NCI-H1092 (cell line): ENCODE measurements at regions not wholly inside any gene's neighbourhood (a gene's known extent, or its start where the extent isn't known, plus 50 kb on each side); places are given as distances from the start of the nearest gene placed in this dataset.

Experiments
- DNase-seq: peaks from one replicate; lab custom pipeline; 2025; lab: John Stamatoyannopoulos, UW

DNA sequence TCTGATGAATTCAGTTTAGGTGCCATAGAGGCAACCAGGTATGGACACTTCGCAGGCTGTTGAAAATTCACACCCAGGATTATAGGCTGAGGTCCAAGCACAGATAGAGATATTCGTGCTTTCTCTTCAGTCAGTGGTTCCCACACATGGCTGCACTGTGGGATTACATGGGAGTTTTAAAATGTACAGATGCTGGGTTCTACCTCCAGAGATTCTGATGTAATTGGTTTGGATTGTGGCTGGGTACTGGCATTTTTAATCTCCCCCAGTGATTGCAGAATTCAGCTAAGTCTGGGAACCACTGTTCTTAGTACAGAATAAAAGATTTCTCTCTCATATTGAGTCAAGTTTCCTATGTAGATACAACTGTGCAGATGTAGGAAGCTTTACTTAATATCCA lies 91.6 kb downstream of the FOXB1 start:
- no peak for DNase-seq

DNA sequence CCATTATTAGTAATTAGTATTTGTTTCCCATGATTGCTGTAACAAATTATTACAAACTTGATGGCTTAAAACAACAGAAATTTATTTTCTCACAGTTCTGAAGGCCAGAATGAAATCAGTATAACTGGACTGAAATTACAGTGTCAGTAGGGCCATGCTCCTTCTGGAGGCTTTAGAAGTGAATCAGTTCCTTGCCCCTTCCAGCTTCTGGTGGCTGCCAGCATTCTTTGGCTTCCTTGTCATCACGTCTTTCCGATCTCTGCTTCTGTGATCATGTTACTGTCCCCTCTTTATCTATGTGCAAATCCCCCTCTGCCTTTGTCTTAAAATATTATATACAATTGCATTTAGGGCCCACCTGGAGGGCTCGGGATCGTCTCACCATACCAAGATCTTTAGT lies 92.0 kb downstream of the FOXB1 start:
- no peak for DNase-seq

DNA sequence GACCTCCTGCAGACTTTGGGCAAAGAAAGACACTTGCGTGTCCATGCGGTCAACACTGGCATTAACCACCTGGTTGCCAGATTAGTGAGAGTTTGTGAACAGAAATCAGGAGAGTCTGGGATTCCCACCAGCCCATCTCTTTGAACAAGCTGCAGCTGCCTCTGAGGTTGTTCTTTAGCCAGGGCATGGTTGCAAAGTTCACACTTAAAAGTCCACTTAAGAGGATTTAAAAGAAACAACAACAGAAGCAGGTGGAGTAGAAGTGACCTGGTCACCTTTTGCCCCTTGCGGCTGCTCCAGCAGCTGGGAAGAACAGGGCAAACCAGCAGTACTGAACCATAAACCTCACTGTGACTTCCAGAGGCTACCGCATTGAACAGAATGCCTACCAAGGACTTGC lies 97.3 kb downstream of the FOXB1 start:
- DNase-seq: no peak

DNA sequence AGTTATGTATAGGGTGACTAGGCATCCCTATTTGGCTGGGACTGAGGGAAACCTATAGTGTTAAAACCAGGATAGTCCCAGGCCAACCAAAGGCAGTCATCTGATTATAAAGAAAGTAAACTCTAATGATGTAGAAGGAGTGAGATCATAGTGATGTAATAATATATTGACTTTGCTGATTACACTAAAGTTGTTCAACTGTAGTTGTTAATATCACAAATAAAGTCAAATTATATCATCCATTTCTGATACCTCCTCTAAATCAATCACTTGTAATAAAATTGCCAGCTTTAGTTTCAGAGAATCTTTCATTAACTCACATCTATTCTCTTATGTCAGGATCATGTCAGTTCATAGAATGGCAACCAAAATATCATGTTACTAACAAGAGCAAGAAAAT lies 98.6 kb downstream of the FOXB1 start:
- DNase-seq: no peak

DNA sequence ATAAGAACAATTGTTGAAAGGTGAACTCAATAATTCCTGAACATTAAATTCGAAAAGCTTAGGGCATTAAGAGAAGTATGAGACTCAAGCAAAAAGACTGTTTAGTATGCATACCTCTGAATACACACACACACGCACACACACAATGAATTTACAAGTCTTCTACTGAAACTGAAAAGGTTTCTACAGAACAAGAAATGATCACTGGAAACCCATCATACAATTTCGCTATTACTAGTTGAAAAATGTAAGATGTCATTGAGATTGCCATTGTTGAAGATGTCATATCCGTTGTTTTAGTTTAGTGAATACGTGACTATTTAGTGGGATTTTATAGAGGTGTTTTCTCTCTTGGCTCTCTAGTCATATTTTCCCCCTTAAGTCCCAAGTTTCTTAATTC lies 106.8 kb downstream of the FOXB1 start:
- no peak for DNase-seq

DNA sequence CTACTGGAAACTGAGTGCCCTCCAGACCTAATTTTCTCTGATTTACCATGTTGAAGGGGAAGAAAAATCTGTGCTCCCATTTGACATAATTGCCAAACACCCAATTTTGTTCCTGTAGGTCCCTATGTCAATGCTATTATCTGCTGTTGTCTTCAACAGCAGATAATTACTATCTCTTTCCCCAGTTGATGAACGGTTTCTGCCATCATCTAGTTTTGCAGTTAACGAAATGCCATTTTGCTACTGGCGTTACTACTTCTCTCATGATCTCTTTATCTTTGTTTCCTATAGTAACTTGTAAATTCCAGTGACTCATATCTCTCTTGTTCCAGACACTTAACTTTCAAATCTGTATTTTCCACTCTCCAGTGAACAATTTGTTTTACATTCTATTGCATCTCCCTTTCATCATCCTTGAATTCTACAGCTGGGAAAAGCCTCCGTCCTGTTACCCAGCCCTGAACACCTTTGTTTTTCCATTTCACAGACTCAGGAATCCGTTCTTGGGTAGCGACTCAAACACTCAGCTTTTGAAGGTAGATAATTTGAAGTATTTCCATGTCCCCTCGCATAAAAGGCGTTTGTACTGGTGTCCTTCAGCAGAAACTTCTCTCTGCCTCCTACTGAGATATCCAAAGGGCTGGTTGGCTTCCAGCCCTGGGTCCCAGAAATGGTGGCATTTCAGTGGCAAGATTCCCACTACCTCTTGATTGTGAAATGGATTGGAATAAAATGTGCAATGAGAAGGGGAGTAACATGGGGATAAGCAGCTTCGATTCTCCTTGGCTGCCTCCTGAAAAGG lies 111.7 kb downstream of the FOXB1 start:
- no peak for DNase-seq

DNA sequence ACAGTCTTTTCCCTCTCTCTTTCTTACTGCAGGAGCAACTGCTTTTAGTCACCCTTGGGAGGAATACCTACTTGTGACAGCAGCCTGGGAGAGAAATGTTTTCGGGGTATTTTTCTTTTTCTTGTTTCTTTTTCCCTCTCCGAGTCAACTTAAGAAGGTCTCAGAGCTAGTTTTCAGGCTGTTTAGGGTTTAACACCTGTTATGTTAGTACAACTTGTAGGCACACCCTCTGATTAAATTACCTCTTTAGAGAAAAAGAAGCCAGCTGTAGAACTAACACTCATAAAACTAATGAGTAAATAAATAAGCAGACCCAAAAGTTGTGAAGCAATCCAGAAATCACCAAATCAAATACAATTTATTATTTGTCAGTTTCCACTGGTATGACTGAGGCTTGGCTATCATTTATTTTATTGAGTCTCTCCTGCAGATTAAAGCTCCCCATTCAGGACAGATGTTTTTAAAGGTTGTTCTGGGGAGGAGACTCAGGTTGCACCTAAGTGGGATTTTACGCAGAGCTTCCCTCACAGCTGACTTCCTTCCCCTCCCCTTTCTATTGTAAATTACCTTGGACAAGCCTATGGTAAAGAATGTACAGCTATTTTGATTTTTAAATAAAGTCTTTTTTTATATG lies 112.5 kb downstream of the FOXB1 start:
- DNase-seq: no peak

DNA sequence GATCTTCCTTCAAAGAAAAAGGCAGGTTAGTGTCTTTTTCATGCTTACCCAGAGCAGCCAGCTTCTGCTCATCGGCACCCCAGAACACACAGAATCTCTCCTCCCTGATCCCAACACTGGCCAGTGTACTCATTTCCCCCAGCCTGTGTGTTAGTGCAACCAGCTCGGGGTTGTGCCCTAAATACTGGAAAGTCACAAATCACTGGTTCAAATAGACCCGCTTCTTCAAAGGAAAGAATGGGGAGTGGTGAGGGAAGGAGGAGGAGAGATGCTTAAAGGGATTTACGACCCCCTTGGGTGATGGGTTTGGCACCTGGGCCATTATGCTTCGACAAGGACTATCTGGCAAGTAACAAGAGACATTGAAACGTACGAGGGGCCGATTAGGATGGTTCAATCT lies 114.0 kb downstream of the FOXB1 start:
- no peak for DNase-seq

DNA sequence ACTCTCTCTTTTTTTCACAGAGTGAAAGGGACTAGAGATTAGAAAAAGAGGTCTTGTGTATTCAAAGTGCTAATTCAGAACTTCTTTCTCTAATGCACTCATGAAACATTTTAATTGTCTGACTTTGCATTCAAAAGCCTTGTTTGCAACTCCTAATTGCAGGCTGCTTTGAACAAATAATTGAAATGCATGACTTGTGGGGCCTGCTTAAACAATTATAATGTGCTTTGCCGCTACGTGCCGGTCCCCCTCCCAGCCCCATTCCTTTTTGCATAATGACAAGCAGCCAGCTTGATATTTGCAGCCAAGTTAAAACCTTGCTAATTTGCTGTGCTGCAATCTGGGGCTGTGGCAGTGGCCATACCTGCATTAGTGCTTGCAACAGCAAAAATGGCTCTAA lies 114.5 kb downstream of the FOXB1 start:
- no peak for DNase-seq

DNA sequence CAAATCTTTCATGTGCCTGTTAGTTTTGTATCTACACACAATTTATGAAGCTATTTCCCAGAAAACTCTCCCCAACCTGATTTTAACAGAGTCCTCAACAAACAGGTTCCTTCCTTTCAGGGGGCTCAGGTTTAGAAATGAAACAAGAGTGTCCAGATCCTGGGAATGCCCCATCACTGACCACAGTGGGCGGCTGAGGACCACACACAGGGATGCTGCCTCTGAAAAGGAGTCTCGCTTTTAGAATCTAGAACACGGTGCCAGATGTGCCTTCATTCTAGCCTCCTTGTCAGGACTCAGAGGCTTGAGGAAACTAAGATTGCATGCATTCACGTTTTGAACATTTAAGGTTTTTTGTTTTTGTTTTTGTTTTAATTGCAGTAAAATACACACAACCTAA lies 115.0 kb downstream of the FOXB1 start:
- no peak for DNase-seq

DNA sequence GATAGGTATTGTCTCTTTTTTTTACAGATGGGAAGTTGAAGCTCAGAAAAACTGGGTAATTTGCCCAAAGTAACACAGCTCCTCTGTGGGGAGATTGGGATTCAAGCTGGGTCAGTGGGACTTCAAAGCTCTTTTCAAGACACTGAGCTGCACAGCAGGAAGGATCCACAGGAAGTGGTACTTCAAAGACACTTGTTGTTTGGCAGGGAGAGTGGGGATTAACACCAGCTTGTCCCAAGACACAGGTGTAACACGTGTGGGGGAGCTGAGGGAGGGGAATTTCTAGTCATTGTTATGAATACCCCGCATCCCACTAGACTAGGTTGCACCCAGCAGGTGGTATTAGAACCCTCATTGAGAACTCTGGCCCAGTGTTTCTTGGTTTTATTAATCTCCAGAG lies 116.0 kb downstream of the FOXB1 start:
- DNase-seq: no peak

DNA sequence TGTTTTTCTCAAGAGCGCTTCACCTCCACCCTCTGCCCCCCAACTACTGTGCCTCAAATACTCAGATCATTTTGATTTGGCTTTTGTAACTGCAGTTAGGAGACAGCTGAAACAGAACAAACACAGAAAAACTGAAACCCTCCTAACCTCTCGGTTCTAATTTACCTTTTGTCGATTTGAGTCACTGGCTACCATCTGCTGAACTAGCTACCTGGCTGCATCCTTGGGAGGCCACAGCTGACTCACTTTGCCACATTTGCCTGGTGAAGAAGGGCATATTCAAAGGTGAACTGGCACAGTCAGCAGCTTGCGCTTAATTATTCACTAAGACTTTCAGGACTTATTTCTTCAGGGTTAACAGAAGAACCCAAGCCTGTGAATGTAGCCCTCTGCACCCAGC lies 117.7 kb downstream of the FOXB1 start:
- no peak for DNase-seq

DNA sequence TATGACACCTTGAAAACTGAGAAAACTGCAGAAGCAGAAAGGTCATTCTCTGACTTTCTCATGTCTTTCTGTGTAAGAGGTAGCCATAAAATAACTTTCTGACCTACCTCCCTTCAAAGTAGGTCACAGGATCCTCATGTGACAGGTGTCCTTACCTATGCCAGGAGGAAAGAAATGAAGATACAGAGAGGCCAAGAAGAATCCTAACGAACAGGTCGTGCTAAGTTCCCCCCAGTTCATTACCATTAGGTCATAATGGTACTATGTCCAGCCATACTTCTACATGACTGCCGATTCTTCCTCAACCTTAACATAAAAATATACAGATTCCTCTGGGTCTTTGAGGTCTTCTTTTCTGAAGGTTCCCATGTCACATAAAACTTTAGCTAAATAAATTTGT lies 118.6 kb downstream of the FOXB1 start:
- DNase-seq: no peak

DNA sequence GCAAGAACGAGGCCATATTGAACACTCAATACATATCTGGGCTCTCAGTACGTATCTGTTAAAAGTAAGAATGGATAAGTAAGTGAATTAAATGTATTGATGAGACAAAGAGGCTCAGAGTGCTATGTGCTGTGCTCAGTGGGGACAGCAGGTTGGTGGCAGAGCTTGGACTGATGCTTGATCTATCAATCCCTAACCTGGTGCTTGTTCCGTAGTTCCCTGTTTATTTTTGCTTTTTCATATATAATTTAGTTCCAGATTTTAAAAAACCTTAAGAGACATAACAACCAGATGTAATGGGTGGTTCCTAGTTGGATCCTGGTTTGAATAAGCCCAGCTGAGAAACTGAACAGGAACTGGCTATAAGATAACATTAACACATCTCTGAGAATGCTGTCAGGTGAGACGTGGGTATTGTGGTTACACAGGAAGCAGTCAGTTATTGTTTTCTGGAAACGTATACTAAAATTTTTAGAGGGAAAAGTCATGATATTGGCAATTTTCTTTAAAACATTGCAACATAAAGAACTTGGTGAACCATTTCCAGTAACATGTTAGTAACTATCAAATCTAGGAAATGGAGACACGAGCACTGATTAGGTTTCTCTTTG lies 120.5 kb downstream of the FOXB1 start:
- no peak for DNase-seq

DNA sequence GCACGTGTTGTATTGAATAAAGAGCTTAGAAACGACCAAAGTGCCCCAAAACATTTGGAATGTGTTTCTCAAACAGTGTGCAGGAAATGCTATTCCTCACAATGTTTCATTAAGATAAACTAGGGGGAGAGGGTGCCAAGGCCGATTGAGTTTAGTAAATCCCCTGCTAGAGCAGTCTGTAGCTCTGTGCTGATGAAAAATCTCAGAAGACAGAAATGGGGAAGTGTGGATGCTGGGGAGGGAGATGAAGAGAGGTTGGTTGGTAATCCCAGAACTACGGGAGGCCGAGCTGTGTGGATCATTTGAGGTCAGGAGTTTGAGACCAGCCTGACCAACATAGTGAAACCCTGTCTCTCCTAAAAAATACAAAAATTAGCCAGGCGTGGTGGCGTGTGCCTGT lies 121.2 kb downstream of the FOXB1 start:
- DNase-seq: no peak

DNA sequence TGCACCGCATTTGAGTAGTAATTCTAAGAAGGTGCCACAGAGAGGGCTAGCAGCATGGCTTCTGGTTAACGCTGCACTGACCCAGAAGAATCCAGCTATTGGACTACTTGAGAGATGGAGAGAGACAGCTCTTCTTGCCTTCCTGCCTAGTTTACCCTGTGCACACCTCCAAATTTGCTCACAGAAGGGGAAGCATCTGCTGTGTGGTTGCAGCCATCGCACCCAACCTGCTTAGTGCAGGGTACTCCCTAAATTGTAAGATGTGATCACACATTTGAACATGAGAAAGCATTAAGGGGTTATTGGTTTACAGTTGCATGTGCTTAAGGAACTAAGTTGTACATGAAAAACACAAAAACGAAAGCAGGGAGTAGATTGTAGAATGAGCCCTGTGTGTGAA lies 122.1 kb downstream of the FOXB1 start:
- DNase-seq: no peak

DNA sequence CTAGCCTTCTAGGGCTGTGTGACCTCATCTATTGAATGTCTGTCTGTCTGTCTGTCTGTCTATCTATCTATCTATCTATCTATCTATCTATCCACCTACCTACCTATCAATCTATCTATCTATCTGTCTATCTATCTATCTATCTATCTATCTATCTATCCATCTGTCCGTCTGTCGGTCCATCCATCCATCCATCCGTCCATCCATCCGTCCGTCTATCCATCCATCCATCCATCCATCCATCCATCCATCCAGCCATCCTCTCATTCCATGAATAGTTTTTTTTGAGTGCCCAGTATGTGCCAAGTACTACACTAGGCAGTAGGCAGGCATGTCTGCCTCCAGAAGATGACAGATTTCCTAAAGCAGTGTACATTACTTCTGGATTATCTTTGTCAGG lies 122.5 kb downstream of the FOXB1 start:
- no peak for DNase-seq

DNA sequence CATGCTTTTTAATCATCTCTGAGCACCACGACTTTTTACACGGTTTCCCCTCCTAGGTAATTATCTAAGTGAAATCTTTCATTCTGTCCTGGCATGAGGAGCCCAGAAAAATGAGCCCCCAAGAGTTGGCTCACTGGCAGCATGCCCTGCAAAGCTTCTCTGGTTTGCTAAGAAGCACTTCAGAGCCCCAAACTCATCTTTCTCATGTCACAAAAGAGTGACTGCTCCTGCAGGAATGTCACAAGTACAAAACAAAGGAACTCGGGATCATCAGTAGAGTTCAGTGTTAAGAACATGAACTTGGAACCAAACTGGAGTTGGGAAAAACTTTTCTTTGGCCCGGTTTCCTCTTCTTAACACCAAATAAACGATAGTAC lies 123.9 kb downstream of the FOXB1 start:
- no peak for DNase-seq

DNA sequence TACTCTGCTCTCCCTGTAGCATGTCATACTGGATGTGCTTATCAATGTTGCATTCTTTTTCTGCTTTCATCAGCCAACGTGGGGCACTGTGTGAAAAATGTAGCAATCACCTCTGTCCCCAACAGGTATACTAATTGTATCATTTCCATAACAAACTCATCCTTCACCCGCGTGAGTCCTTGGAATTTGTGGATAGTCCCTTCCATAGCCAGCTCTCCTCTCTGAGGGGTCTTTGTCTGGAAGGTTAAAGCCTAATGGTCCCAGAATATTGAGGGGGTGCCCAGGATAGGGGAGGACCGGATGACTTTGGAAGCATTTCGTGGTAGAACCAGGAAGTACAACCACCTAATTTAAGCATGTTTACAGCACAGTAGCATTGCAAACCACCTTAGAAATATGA lies 124.6 kb downstream of the FOXB1 start:
- DNase-seq: no peak

DNA sequence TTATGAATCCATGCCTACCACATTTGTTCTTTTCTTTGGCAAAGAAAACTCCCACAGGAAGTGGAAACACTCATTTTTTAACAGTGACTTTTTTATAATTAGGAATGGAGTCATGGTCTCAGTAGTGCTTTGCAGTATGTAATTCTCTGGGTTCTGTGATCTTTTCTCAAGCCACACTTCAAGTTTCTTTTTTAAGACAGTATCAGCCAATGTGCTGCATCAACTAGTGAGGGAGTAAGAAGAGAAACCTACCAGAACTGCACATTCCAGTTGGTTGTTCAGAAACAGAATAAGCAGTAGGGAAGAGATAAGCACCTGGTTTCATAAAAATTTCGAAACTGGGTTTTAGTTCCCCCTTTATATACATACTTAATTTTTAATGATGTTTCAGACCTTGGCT lies 126.3 kb downstream of the FOXB1 start:
- DNase-seq: no peak

DNA sequence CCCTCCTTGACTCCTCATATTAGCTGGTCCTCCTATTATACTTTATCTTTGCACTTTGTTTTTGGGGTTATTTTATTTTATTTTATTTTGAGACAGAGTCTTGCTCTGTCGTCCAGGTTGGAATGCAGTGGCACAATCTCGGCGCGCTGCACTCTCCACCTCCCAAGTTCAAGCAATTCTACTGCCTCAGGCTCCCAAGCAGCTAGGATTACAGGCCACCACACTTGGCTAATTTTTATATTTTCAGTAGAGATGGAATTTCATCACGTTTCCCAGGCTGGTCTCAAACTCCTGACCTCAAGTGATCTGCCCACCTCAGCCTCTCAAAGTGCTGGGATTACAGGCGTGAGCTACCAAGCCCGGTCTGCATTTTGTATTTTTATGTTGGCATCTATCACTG lies 126.7 kb downstream of the FOXB1 start:
- DNase-seq: no peak

DNA sequence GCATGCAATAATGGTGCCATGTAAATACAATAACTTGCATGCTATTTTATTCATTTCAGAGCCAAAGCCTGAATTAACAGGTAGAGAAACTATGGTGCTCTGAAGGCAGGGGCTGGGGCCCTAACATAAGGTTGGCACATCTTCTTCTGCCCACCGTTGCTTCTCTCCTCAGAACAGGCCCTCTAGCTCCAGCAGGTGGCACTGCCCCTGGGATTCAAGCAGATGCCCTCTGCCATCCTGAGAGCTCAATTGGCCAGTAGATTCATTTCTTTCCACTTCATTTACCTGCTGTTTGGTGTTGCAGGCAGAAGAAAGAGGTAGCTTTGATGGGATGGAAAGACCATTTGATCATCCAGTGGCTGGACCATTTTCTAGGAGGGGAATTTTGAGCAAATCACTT lies 130.5 kb downstream of the FOXB1 start:
- DNase-seq: no peak

DNA sequence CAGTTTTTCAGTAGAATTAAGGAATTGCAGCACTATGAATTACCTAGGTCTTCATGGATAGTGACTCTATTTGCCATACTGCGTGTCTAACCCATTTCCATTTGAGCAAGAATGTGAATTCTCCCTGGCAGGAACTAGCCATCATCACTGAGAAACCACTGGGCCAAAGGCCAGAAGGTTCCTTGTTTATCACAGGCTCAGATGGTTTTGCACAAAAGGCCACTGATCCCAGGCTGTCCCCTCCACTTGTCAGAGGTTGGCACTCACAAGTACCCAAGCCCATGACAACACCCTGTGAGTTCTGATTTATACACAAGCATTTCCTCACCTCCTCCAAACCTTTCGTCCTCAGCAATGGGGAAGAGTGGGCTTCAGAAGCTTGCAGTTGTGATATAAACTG lies 131.8 kb downstream of the FOXB1 start:
- DNase-seq: no peak
